Caco-2 (cell line): ENCODE measurements at regions not wholly inside any gene's neighbourhood (a gene's known extent, or its start where the extent isn't known, plus 50 kb on each side); places are given as distances from the start of the nearest gene placed in this dataset.
"Not testable (repeated sequence)": the region's sequence is repeated elsewhere in the genome, so short reads cannot be mapped to it uniquely, and the experiment has no call there.

Experiments used
- BruUV-seq: library from RNA; stranded (reverse); fragments of 400-500 nt; replicated peaks from 2 replicates; lab custom pipeline; 2021; lab: Mats Ljungman, UMichigan
- CTCF ChIA-PET: fragments of 300-600 bp; sonication (Branson Sonifier 250); formaldehyde crosslinking; loops from one replicate; lab custom pipeline; 2022; ENCODE audit warnings: antibody characterized with exemption; lab: Charles Lee
- POLR2A ChIA-PET: fragments of 300-600 bp; sonication (Branson Sonifier 250); formaldehyde crosslinking; loops from one replicate; lab custom pipeline; 2022; ENCODE audit warnings: antibody characterized with exemption; lab: Charles Lee
- DNase-seq, 2 experiments: peaks; one replicate each; pipeline versions ENCODE4 v3.0.0 to v3.0.0-alpha.2; 2020 to 2022
- H3K27me3 ChIP-seq: replicated peaks from 2 replicates; pipeline ENCODE4 v1.6.0; 2011; ENCODE audit warnings: low read length; ENCODE audit not compliant: control insufficient read depth, insufficient read depth
- H3K36me3 ChIP-seq: 2 replicates; pipeline ENCODE4 v1.5.1; 2011; ENCODE audit warnings: low read length; ENCODE audit not compliant: control insufficient read depth, insufficient read depth
- H3K4me1 ChIP-seq: fragments of 250-450 bp; sonication (Bioruptor Pico); 2 replicates; pipeline ENCODE4 v1.5.1; 2020; ENCODE audit warnings: mild to moderate bottlenecking
- H3K4me3 ChIP-seq: 2 replicates; pipeline ENCODE4 v1.5.1; 2011; ENCODE audit warnings: low read depth, mild to moderate bottlenecking, control low read depth, low read length
- H3K9me3 ChIP-seq: fragments of 250-450 bp; sonication (Bioruptor Pico); 2 replicates; pipeline ENCODE4 v1.5.1; 2020; ENCODE audit warnings: mild to moderate bottlenecking, moderate library complexity
- H3K27ac Mint-ChIP-seq: one replicate; pipeline ENCODE4 v1.8.0; 2022; ENCODE audit warnings: mixed read lengths; ENCODE audit not compliant: unreplicated experiment
- H3K27me3 Mint-ChIP-seq: one replicate; pipeline ENCODE4 v1.8.0; 2022; ENCODE audit warnings: mixed read lengths; ENCODE audit not compliant: insufficient read depth, unreplicated experiment
- H3K36me3 Mint-ChIP-seq: one replicate; pipeline ENCODE4 v1.8.0; 2022; ENCODE audit warnings: mild to moderate bottlenecking, mixed read lengths; ENCODE audit not compliant: insufficient read depth, unreplicated experiment
- H3K4me1 Mint-ChIP-seq: one replicate; pipeline ENCODE4 v1.8.0; 2022; ENCODE audit warnings: low read depth, mixed read lengths; ENCODE audit not compliant: unreplicated experiment
- H3K4me3 Mint-ChIP-seq: one replicate; pipeline ENCODE4 v1.8.0; 2022; ENCODE audit warnings: mild to moderate bottlenecking, moderate library complexity, mixed read lengths; ENCODE audit not compliant: unreplicated experiment
- H3K9me3 Mint-ChIP-seq: one replicate; pipeline ENCODE4 v1.8.0; 2022; ENCODE audit warnings: mixed read lengths; ENCODE audit not compliant: unreplicated experiment
- CTCF ChIP-seq, 2 experiments: fragments of 200-600 bp in 1 of 2; IDR thresholded peaks; 1 replicate in 1 of 2; 2 replicates in 1 of 2; pipeline versions ENCODE4 v1.5.1 to v1.8.0; 2011 to 2022; ENCODE audit warnings: antibody characterized with exemption in 1 of 2, control low read depth in 1 of 2, inconsistent platforms in 1 of 2, low read depth in 1 of 2, low read length in 1 of 2, mild to moderate bottlenecking in 1 of 2, moderate library complexity in 1 of 2; ENCODE audit not compliant: insufficient read depth in 1 of 2, severe bottlenecking in 1 of 2, unreplicated experiment in 1 of 2
- intact Hi-C: fragments of 100-400 bp; cut with micrococcal nuclease; formaldehyde crosslinking; loops from one replicate; pipeline ENCODE4 v1.10.0; 2022; ENCODE audit not compliant: unreplicated experiment

DNA sequence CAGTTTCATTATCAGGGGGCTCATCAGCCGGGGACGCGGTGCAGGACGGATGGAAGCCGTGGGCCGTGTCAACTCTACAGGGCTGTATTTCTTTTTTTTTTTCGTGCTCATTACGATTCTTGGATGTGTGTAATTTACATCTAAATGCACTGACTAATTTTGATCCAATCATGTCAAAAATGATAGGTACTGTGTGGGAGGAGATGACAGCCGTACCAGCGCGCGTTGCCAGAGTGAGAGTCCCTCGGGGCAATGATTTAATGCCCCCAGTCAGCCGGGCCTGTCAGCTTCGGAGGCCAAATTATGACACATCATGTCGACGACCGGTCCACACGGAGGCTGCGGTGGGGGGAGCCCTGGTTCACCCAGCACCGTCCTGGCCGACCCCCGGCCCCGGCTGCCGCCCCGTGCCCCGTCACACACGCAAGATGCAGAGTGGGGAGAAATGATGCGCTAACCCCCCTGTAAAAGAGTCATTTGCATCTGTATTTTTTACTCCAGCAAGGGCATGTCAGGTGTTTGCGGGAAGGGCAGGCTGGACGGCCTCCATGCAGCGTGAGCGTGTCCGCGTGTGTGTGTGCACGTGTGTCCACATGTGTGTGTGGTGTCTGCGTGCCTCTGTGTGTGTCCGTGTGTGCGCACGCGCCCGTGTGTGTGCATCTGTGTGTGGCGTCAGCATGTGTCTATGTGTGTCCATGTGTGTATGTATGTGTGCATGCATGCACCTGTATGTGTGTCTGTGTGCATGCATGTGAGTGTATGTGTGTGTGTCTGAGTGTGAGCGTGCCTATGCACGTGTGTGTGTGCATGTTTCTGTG is 74.3 kb upstream of the PPP2R3B start:
- intact Hi-C loops: no loop called here
- Histone ChIP-seq H3K36me3 (no peaks in the 10 kb centered on the region), H3K9me3 (no peaks in the 10 kb centered on the region), H3K4me1 (no peaks in the 10 kb centered on the region), H3K4me3 (no peak overlapping the region), H3K27me3 (no peaks in the 10 kb centered on the region)
- BruUV-seq: no TSS peak
- POLR2A ChIA-PET: no interaction called here
- Mint-ChIP-seq H3K36me3 (no peaks in the 10 kb centered on the region), H3K9me3 (peaks cover 38% of the 10 kb centered on the region), H3K27me3 (no peaks in the 10 kb centered on the region), H3K27ac (no peak overlapping the region), H3K4me1 (no peaks in the 10 kb centered on the region), H3K4me3 (no peak overlapping the region)
- no peak for TF ChIP-seq CTCF (IDR thresholded peaks at IDR 0.05; ENCODE audit: insufficient read depth in 1 of 2, low read depth in 1 of 2, low read length in 1 of 2, severe bottlenecking in 1 of 2, unreplicated experiment in 1 of 2)
- CTCF ChIA-PET: no interaction called here
- no peak for DNase-seq

DNA sequence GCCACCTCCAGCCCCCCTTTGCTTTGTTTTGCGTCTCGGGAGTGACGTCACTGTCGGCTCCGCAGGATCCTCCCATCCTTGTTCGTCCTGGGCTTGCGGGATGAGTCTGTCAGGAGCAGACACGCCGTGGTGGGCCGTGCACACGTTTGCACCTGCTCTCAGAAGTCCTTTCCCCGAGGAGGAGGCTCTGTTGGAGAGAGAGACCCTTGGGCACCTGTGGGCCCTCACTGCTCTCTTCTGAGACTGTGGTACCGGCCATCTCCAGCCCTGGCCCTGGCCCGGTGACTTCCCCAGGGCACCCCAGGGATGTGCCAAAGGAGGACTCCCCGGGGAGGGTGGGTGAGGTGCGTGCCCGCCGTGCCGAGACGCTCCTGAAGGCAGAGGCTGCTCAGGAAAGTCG is 76.1 kb upstream of the PPP2R3B start:
- Mint-ChIP-seq H3K9me3 (peaks cover 20% of the 10 kb centered on the region), H3K36me3 (no peaks in the 10 kb centered on the region), H3K27me3 (no peaks in the 10 kb centered on the region), H3K4me1 (no peaks in the 10 kb centered on the region), H3K27ac (no peak overlapping the region), H3K4me3 (no peak overlapping the region)
- ChIA-PET POLR2A (no interaction called here), CTCF (no interaction called here)
- H3K4me3 ChIP-seq: no peak overlapping the region
- H3K4me1 ChIP-seq: no peaks in the 10 kb centered on the region
- no peak for TF ChIP-seq CTCF (IDR thresholded peaks at IDR 0.05; ENCODE audit: insufficient read depth in 1 of 2, low read depth in 1 of 2, low read length in 1 of 2, severe bottlenecking in 1 of 2, unreplicated experiment in 1 of 2)
- H3K36me3 ChIP-seq: no peaks in the 10 kb centered on the region
- intact Hi-C loops: no loop called here
- BruUV-seq: no TSS peak
- H3K27me3 ChIP-seq: no peaks in the 10 kb centered on the region
- DNase-seq: no peak
- H3K9me3 ChIP-seq: no peaks in the 10 kb centered on the region

DNA sequence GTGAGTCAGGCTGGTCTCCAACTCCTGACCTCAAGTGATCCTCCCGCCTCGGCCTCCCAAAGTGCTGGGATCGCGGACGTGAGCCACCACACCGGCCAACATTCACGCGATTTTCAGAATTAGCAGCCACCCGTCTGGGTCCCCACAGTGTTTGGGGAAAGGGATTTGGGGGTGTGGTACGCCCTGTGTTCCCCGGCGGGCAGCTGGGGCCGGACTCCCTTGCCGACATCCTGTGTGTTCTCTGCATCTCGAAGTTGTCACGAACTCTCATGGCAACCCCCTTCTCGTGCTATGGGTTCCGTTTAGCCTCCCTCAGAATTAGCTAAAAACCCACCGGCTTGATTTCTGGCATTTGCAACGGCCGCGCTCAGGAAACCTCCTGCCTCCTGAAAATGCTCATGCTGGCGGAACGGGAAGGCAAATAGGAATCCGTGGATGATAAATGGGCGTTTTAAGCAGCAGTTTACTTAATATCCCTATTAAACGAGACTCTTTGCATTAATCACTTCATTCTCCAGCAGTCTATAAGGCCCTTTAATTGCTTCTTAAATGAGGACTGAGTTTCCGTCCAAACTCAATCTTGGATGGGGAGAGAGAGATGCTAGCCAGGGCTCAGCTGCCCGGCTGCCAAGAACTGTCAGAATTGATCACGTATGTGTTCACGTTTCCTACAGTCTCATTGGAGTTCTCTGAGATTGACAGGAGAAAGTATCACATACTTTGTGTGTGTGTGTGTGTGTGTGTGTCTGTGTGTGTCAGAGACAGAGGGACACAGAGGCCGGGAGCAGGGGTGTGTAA is 78.9 kb upstream of the PPP2R3B start:
- H3K36me3 Mint-ChIP-seq: no peaks in the 10 kb centered on the region
- CTCF ChIA-PET: no interaction called here
- H3K9me3 ChIP-seq: no peaks in the 10 kb centered on the region; the same call in 1 of the 2 replicates
- no peak for DNase-seq
- no peaks in the 10 kb centered on the region for H3K4me1 ChIP-seq
- TF ChIP-seq CTCF (IDR thresholded peaks at IDR 0.05; ENCODE audit: insufficient read depth in 1 of 2, low read depth in 1 of 2, low read length in 1 of 2, severe bottlenecking in 1 of 2, unreplicated experiment in 1 of 2): no peak
- H3K9me3 Mint-ChIP-seq: peaks cover 20% of the 10 kb centered on the region
- H3K4me1 Mint-ChIP-seq: no peaks in the 10 kb centered on the region
- no peaks in the 10 kb centered on the region for H3K27me3 Mint-ChIP-seq
- intact Hi-C loops: no loop called here
- no peak overlapping the region for H3K4me3 ChIP-seq
- no peak overlapping the region for H3K27ac Mint-ChIP-seq
- H3K36me3 ChIP-seq: no peaks in the 10 kb centered on the region
- H3K4me3 Mint-ChIP-seq: no peak overlapping the region
- no peaks in the 10 kb centered on the region for H3K27me3 ChIP-seq
- POLR2A ChIA-PET: no interaction called here
- no TSS peak for BruUV-seq

GRCh38 chrX:466836-467235 is 80.1 kb upstream of the PPP2R3B start:
- H3K4me1 ChIP-seq, H3K4me1 Mint-ChIP-seq, intact Hi-C loops, H3K27me3 Mint-ChIP-seq, H3K4me3 Mint-ChIP-seq, H3K4me3 ChIP-seq, H3K36me3 Mint-ChIP-seq, CTCF ChIA-PET, H3K27me3 ChIP-seq, H3K27ac Mint-ChIP-seq, POLR2A ChIA-PET, H3K9me3 ChIP-seq, H3K36me3 ChIP-seq, DNase-seq, BruUV-seq: not testable (repeated sequence)
- H3K9me3 Mint-ChIP-seq: peaks cover 11% of the 10 kb centered on the region
